Upper lobe of left lung (tissue), 4 donors: ENCODE measurements at regions not wholly inside any gene's neighbourhood (a gene's known extent, or its start where the extent isn't known, plus 50 kb on each side); places are given as distances from the start of the nearest gene placed in this dataset.
"Not testable (repeated sequence)": the region's sequence is repeated elsewhere in the genome, so short reads cannot be mapped to it uniquely, and the experiment has no call there.

Source experiments
- POLR2A ChIP-seq, 4 donors: fragments of 450-650 bp; IDR thresholded peaks; one replicate each; pipeline ENCODE4 v1.5.1; 2016 to 2017; ENCODE audit warnings: antibody characterized with exemption in 4 of 4, mild to moderate bottlenecking in 2 of 4
- TF ChIP-seq, protein P1 (sequence below), 6 experiments: fragments of 450-650 bp in 4 of 6; fragments of 200-600 bp in 2 of 6; sonication (generic) in 2 of 6; IDR thresholded peaks; one replicate each; pipeline ENCODE4 v1.5.1; 2016 to 2019; ENCODE audit warnings: antibody characterized with exemption in 6 of 6

DNA sequence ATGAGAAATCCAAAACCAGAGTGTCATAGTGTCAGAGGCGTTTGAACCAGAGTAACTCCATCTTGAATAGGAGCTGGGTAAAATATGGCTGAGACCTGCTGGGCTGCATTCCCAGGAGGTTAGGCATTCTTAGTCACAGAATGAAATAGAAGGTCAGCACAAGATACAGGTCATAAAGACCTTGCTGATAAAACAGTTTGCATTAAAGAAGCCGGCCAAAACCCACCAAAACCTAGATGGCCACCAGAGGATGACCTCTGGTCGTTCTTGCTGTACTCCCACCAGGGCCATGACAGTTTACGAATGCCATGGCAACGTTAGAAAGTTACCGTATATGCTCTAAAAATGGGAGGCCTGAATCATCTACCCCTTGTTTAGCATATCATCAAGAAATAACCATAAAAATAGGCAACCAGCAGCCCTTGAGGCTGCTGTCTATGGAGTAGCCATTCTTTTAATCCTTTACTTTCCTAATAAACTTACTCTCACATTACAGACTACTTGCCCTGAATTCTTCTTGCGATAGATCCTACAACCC lies 67.1 kb upstream of the NANOS1 start:
- TF ChIP-seq, protein P1, sequence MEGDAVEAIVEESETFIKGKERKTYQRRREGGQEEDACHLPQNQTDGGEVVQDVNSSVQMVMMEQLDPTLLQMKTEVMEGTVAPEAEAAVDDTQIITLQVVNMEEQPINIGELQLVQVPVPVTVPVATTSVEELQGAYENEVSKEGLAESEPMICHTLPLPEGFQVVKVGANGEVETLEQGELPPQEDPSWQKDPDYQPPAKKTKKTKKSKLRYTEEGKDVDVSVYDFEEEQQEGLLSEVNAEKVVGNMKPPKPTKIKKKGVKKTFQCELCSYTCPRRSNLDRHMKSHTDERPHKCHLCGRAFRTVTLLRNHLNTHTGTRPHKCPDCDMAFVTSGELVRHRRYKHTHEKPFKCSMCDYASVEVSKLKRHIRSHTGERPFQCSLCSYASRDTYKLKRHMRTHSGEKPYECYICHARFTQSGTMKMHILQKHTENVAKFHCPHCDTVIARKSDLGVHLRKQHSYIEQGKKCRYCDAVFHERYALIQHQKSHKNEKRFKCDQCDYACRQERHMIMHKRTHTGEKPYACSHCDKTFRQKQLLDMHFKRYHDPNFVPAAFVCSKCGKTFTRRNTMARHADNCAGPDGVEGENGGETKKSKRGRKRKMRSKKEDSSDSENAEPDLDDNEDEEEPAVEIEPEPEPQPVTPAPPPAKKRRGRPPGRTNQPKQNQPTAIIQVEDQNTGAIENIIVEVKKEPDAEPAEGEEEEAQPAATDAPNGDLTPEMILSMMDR (IDR thresholded peaks at IDR 0.05): not testable (repeated sequence)
- TF ChIP-seq POLR2A (IDR thresholded peaks at IDR 0.05): not testable (repeated sequence)
